SK-MEL-5 (cell line): ENCODE measurements at regions not wholly inside any gene's neighbourhood (a gene's known extent, or its start where the extent isn't known, plus 50 kb on each side); places are given as distances from the start of the nearest gene placed in this dataset.
A peak's percentile ranks its signal among the peaks of the same experiment; 100 is the strongest.

Experiments
- DNase-seq: peaks from one replicate; pipeline ENCODE4 v3.0.0-alpha.2; 2016; ENCODE audit warnings: low read depth, low spot score
- in situ Hi-C: cut with HindIII; loops from 2 replicates; pipeline ENCODE4 v1.10.0; 2016; ENCODE audit warnings: low sequenced_read_pairs, high pct_unique_total_duplicates, low pct_unique_long_range_greater_than_20kb

DNA sequence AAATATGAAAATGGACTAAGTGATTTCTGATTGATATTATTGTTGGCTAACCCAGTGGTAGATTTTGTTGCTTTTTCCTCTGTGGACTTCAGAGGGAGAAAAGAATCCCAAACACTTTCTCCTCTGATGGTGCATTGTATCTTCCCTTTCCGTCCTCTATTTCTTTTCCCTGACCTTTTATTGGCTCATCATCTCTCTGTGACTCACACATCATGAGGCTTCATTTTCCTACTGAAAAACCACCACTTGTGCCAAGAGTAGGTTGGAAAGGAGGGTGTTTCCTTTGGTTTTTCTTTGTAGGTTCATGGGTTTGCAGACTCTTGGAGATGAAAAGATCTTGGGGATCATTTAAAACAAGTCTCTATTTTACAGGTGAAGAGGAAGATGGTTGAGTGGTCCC, 311.7 kb upstream of the JAG1 start:
- in situ Hi-C loops, result loop anchor here (5.0 kb wide), 1 partner anchor 68 kb away; no protein-coding TSS in a partner anchor
- DNase-seq, result peak; percentile 92

DNA sequence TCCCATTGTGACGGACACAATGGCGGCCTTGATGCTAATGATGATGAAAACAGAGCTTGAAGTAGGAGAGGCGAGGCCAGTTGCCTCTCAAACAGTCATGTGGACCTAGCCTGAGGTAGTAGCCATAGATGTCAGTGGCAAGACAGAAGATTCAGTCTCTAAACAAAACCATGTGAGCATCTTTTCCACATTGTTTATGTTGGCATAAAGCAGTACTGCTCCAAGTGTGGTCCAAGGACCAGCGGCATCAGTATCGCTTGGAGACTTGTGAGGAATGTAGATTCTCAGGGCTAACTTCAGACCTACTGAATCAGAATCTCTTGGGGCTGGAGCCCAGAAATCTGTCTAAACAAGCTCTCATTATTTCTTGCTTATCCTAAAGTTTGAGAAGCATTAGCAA, 312.8 kb upstream of the JAG1 start:
- in situ Hi-C loops, result loop anchor here (5.0 kb wide), 1 partner anchor 69 kb away; no protein-coding TSS in a partner anchor
- DNase-seq, result peak; percentile 93

DNA sequence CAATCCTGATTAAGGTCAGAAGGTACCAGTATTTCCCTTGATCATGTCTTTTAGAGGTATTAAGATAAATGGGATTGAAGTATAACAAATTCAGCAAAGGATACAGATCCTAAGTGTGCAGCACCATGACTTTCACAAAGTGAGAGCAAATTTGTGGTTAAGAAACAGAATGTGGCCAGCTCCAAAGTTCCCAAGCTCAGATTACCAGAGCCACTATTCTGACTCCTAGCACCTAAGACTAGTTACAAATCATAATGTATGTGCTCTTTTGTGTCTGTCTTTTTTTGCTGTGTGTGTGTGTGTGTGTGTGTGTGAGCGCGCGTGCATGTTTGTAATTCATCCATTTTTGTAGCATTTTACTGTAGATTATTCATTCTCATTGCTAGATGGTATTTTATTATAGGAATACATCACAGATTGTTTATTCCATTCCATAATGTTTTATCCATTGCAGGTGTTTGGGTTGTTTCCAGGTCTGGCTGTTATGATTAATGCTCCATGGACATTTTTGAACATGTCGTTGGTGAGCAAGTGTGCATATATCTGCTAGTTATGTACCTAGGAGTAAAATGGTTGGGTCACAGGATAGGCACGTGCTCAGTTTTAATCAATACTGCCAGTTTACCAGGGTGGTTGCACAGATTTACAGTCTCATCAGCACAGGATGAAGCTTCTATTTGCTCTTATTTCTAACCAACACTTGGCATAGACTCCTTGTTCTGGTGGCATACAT, 314.0 kb upstream of the JAG1 start:
- in situ Hi-C loops, result loop anchor here (5.0 kb wide), 1 partner anchor 71 kb away; no protein-coding TSS in a partner anchor
- no peak for DNase-seq

DNA sequence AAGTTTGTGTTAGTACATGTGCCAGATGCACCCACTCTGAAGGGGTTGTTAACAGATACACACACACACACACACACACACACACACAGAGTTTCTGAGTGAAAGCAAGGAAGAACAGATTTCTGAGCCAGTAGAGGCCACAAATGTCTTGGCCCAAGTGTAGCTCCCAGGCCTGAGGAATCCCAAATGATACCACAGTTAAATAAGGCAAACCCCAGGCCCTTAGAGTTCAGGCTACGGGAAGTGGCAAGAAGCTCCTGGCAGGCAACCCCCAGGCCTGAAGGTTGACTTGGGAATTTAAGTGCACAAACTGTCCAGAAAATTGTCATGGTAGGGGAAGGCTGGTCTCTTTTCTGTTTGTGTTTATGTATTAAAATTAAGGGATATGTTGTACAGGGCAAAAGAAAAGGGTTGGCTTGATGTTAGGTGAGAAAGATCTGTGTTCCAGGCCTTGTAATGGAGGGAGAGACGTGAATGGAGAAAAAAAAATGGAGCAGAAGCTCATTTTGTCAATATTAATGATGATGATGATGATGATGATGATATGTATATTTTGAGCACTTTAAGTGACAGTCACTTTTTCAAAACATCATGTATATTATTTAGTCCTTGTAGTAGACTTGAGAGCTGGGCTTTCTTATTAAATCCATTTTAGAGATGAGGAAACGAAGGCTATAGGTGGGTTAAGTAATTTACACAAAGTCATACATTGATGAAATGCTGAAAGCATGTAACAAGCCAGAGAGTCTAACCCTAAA, 317.0 kb upstream of the JAG1 start:
- no peak for DNase-seq
- in situ Hi-C loops, result no loop called here

DNA sequence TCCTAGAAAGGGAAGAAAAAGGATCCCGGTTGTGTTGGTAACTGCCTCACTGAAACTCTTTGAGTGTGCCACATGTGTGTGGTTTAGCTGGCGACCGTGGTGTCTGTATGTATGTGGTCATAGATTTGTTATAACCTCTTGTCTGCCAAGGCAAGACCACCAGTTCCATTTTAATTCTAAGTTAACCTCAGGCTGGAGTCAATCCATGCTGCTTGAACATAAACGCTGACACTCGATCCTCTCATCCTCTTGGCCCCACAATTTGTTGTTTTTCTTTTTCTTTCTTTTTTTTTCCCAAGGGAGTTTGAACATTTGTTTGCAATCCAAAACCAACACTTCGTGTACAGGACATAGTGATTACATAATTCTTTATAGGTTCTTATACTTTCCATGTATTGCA, 318.9 kb upstream of the JAG1 start:
- no peak for DNase-seq
- in situ Hi-C loops, result no loop called here

DNA sequence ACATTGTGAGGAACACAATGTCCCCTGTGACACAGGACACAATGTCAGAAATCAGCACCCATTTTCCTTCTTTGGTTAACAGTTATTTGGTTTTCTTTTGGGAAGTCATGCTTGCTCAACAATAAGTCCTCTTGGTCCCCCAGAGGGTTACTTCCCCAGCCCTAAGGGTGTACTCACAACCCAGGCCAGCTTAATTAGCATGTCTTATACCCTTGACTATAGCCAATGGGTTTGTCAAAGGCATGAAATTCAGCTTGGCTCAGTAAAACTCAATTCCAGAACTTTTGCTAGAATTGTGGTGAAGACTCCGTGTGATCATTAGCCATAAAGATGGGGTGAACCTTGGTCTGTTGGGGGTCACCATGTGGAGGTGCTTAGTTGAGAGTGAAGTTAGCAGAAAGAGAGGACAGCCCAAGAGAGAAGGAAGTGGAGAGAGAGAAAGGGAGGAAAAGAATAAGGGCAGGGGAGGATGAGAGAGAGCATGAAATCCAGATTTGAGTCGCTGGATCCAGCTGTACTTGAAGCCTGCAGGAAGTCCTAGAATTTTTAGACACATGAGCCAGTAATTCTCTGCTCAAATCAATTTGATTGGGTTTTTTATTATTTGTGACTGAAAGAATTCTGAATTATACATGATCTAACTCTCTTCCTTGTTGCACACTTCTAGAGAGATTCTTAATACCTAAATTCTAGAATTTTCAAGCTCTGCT, 321.3 kb upstream of the JAG1 start:
- in situ Hi-C loops, result no loop called here
- no peak for DNase-seq

DNA sequence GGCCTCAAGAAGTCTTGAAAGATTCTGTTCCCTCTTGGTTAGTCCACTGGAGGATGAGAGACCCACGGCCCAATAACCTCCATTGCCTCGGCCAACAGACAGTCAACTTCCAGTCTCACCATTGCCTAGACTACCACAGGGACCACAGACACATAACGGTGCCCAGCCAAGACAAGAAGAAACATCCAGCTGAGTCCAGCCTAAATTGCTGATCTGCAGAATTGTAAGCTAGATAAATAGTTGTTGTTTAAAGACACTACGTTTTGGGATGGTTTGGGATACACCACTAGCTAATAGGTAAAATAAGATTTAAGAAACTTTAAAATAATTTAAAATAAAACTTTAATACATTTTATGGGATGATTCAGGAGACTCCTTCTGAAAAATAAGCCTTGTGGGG, 324.7 kb upstream of the JAG1 start:
- in situ Hi-C loops, result no loop called here
- no peak for DNase-seq

DNA sequence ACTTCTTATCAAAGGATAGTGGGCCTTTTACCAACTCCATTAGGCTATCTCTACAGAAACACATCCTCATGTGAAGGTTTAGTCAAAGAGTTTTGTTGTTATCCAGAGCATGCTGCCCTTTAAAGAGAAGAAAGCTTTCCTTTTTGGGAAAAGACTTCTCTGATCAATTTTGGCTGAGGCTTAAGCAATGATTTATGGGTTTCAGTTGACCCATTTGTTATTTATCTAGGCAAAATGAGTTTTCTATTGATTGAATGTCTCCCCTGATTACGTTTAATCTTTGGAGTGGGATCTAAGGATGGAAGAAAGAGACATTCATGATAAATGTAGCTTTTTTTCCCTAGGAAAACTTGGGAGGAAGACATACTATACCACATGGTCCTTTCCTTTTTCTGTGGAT, 326.6 kb upstream of the JAG1 start:
- in situ Hi-C loops, result no loop called here
- DNase-seq, result peak; percentile 60

DNA sequence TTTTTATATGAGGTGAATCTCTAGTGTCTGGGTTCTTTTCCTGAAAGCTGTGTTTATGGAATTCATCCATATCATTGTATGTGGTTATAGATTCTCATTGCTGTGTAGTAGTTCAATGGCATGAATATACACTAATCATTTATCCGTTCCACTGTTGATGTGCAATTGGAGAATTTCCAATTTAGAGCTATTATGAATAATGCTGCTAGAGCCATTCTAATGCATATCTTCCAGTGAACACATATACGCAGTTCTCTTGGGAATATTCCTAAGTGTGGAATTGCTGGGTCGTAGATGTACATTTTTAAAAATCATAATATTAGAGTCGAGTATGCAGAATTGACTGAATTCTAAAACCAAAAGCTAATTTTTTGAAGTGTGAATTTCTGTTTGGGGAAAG, 327.5 kb upstream of the JAG1 start:
- no peak for DNase-seq
- in situ Hi-C loops, result no loop called here

DNA sequence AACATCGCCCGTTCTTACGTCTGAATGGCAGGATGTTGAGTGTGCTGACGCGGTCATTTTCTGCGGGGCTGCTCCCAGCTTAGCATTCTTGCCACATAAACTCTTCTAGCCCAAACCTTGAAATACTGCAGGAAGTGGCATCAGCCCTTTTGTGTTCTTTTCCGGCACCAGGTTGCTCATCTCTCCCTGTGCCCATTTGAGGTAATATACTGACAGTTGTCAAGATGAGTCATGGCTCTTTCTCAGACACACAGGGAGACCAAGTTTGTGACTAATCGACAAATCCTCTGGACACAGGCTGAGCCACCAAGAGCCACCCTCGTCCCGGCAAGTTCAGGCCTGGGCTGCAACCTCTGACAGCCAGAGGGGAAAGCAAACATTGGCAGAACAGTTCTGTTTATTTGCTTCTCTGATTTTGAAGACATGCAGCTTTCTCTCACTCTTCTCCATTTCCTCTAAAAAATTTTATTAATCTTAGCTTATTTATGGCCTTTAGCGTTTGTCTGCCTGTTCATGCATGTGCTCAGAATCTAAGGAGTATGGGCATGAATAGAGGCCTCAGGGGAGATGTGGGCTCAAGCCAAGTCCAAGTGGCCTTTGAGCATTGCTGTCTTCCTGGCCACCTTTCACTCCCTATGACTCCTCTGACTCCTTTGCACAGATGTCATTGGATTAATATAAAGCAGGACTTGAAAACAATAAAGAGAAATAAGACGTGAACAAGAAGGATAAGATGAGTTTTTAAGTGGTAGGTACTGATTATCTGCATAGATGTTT, 328.2 kb upstream of the JAG1 start:
- DNase-seq, result no peak
- in situ Hi-C loops, result no loop called here

DNA sequence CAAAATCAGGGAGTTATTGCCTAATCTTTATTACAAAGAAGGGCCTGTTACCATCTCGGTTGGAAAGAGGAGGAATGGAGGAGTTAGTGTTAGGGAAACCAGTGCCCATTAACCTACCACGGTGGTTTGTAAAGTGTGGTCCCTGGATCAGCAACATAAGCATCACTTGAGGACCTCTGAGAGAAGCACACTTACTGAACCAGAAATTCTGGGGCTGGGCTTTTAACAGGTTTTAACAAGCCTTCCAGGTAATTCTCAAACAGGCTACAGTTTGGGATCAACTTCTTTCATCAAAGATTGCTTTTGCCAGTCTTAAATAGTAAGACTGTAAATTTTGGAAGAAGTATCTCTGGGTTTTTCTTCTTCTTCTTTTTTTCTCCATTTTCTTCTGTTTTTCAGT, 329.5 kb upstream of the JAG1 start:
- DNase-seq, result peak; percentile 45
- in situ Hi-C loops, result no loop called here

DNA sequence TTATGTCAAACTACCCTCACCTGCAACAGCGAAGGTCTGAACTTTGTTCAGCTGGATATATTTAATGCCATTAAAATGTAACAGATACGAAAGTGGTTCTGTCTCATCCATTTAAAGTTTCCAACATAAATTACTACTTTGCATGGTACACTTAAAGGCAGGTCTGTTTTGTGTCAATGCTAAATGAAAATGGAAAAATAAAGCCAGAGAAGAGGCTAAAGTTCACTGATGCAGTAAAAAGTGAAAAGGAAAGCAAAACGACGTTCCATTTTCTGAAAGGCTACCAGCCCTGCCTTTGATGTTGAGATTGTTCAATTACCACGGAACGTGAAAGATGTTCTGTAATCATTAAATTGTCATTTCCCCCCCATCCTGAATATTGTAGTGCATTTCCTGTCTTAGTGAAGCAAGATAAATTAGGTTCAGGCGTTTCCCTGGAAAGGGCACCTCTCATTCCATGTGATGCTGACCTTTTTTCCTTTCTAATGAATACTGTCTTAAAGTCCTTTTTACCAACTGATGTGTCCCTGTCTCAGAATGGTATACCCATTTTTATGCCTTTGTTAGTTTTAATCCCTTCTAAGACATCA, 334.7 kb upstream of the JAG1 start:
- DNase-seq, result no peak
- in situ Hi-C loops, result no loop called here

DNA sequence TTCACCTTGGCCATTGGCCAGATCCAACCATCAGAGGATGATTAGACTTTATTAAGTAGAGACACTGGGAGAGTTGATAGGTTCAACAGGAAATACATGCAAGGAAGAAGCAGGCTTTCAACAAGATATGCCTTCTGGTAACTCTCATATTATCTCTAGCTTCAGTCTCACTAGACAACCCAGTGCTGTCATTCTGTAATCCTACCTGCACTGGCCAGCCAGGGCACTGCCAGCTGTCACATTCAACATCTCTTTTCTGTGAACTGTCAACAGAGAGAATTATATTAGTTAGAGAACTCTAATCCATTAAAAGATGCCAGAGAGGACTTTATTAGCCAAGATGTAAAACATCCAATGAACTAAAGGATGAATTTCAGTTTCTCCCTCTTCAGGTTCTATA, 337.9 kb upstream of the JAG1 start:
- in situ Hi-C loops, result no loop called here
- DNase-seq, result no peak

DNA sequence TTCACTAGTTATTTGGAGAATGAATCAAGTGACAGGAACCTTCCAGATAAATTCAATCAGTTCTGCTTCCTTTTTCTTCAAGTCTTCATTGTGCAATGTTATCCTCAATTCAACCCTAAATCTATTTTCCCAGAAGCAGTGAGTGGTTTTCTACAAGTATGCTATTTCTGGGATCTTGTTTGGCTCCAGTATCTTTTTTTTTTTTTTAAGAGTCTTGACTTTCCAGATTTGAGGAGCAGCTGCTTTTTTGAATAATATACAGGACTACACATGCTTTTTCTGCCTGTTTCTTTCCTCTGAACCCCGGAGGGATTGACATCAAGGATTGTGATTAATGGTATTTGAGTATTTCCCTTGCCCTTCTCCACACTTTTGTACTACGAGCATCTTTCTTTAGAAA, 339.2 kb upstream of the JAG1 start:
- in situ Hi-C loops, result no loop called here
- no peak for DNase-seq

DNA sequence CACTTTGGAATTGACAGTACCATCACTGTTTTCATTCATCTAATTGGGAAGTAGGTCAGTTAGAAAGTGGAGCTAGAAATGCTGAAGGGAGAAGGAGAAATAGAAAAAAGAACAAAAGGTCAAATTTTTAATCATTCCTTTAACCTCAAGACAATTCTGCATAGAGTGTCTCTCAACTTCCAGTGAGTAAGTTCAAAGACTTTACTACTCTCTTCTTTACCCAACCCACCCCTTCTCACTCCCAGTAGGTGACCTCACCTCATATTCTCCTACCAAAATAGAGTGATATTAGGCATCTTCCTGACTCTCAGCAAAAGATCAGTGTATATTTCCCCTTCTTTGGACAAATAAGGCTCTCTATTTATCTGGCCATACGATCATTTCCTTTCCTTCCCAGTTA, 340.0 kb upstream of the JAG1 start:
- in situ Hi-C loops, result no loop called here
- DNase-seq, result no peak

DNA sequence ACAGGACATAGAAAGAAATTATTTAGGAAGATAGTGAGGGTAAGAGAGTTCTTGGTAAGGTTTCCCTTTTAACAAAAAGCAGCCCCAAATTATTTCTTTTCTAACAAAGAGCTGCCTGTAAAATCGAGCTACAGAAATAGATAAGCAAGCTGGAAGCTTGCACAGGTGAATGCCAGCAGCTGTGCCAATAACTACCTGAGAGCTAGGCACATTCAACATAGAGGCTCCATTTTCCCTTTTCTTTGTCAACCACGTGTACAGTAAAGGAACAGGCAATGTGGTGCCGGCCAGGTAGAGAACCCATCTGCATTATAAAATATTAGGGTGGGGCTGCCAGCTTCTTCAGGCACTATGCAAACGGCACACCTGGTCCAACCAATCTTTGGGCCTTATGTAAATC, 341.6 kb upstream of the JAG1 start:
- in situ Hi-C loops, result no loop called here
- DNase-seq, result no peak

DNA sequence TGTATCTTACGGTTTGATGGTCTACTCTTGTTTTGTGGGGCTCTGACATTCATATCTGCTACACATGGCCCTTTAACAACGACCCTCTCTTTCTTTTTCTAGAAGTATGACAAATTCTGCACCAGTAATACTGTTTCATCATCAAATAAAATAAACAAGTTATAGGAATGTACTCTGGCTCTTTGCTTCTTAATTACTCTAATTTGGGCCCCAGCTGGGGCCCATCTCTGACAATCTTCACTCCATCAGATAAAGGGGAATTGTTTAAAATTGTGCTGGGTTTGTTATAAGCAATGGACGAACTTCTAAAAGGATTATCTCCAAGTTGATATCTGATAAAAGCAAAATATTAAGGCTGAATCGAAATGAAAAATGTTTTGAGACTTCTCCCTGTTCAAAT, 343.6 kb upstream of the JAG1 start:
- DNase-seq, result no peak
- in situ Hi-C loops, result no loop called here
